HepG2 (cell line): ENCODE measurements at regions not wholly inside any gene's neighbourhood (a gene's known extent, or its start where the extent isn't known, plus 50 kb on each side); places are given as distances from the start of the nearest gene placed in this dataset.

Source experiments
- ATAC-seq: fragments of 200-7000 bp; cut with Tn5 transposase; 3 replicates; pipeline ENCODE4 v1.9.1; 2020; ENCODE audit warnings: mild to moderate bottlenecking, moderate library complexity
- BruUV-seq: library from RNA; stranded (reverse); fragments of 400-500 nt; replicated peaks from 2 replicates; lab custom pipeline; 2021; lab: Mats Ljungman, UMichigan
- CTCF ChIA-PET: fragments of 300-600 bp; formaldehyde crosslinking; extraction: SDS; loops from one replicate; lab custom pipeline; 2021; ENCODE audit warnings: low total read pairs, inconsistent platforms, low intra/inter-chr PET ratio; lab: Yijun Ruan, JAX
- POLR2A ChIA-PET: fragments of 350-600 bp; sonication (Branson Sonifier 250); formaldehyde crosslinking; loops from one replicate; lab custom pipeline; 2020; ENCODE audit warnings: antibody characterized with exemption, inconsistent platforms; lab: Yijun Ruan, JAX
- DNase-seq: peaks from one replicate; pipeline ENCODE4 v3.0.0-alpha.2; 2015; ENCODE audit warnings: low spot score
- FAIRE-seq: peaks from 3 replicates; lab custom pipeline; 2011; peaks lifted over from hg19 to GRCh38; lab: Jason Lieb, UNC
- H2AFZ ChIP-seq: one replicate; pipeline ENCODE4 v1.6.1; 2011; ENCODE audit warnings: low read length, inconsistent platforms
- H3K27ac ChIP-seq: fragments of 300-600 bp; 3 replicates; pipeline ENCODE4 v1.8.0; 2011; ENCODE audit warnings: mixed run types, mild to moderate bottlenecking, mixed read lengths, low read length, inconsistent platforms; ENCODE audit not compliant: insufficient read depth; ENCODE audit errors: extremely low read length
- H3K27me3 ChIP-seq, 2 experiments: fragments of 200-600 bp in 1 of 2; 2 replicates in 1 of 2; 3 replicates in 1 of 2; pipeline versions ENCODE4 v1.6.0 to v1.8.0; 2011; ENCODE audit warnings: low read length in 2 of 2, mild to moderate bottlenecking in 2 of 2, moderate library complexity in 2 of 2, inconsistent platforms in 1 of 2; ENCODE audit not compliant: insufficient read depth in 2 of 2, control insufficient read depth in 1 of 2
- H3K36me3 ChIP-seq, 2 experiments: fragments of 200-600 bp in 1 of 2; replicated peaks in 1 of 2; 2 replicates in 1 of 2; 3 replicates in 1 of 2; pipeline versions ENCODE4 v1.5.1 to v1.8.0; 2011; ENCODE audit warnings: low read length in 2 of 2, inconsistent platforms in 1 of 2; ENCODE audit not compliant: insufficient read depth in 2 of 2, control insufficient read depth in 1 of 2
- H3K4me1 ChIP-seq: 2 replicates; pipeline ENCODE4 v1.5.1; 2012; ENCODE audit warnings: low read length, inconsistent platforms; ENCODE audit not compliant: insufficient read depth
- H3K4me2 ChIP-seq: 2 replicates; pipeline ENCODE4 v1.6.0; 2011; ENCODE audit warnings: low read depth, low read length, inconsistent platforms
- H3K4me3 ChIP-seq, 3 experiments: fragments of 200-600 bp in 1 of 3; sonication (generic), shearing (Covaris generic) in 1 of 3; replicated peaks in 1 of 3; 2 replicates each; pipeline ENCODE4 v1.5.1; 2011 to 2016; ENCODE audit warnings: low read length in 3 of 3, inconsistent platforms in 2 of 3, low read depth in 2 of 3, mild to moderate bottlenecking in 2 of 3, control low read depth in 1 of 3, mixed read lengths in 1 of 3; ENCODE audit not compliant: insufficient read depth in 1 of 3
- H3K79me2 ChIP-seq: one replicate; pipeline ENCODE4 v1.6.1; 2011; ENCODE audit warnings: low read length, inconsistent platforms; ENCODE audit not compliant: insufficient read depth
- H3K9ac ChIP-seq: 2 replicates; pipeline ENCODE4 v1.6.0; 2011; ENCODE audit warnings: mild to moderate bottlenecking, low read depth, low read length, inconsistent platforms; ENCODE audit not compliant: insufficient read depth
- H3K9me3 ChIP-seq: 2 replicates; pipeline ENCODE4 v1.5.1; 2012; ENCODE audit warnings: mild to moderate bottlenecking, low read length
- H4K20me1 ChIP-seq: 2 replicates; pipeline ENCODE4 v1.6.0; 2011; ENCODE audit warnings: inconsistent platforms, mild to moderate bottlenecking, low read length, moderate library complexity; ENCODE audit not compliant: insufficient read depth
- CEBPB ChIP-seq: IDR thresholded peaks from 2 replicates; pipeline ENCODE4 v1.6.1; 2011; ENCODE audit warnings: low read depth, low read length, improper control_type of control experiment, borderline replicate concordance
- FOXK1 ChIP-seq: sonication (generic); formaldehyde crosslinking; IDR thresholded peaks from 2 replicates; pipeline ENCODE4 v1.4.0; 2020; ENCODE audit warnings: low read depth, missing genetic modification reagents, borderline replicate concordance
- GZF1 ChIP-seq: sonication (generic); formaldehyde crosslinking; IDR thresholded peaks from 2 replicates; pipeline ENCODE4 v1.5.1; 2020; ENCODE audit warnings: mild to moderate bottlenecking, missing genetic modification reagents
- HMG20B ChIP-seq: conservative IDR thresholded peaks from 2 replicates; pipeline ENCODE4 v1.6.1; 2016; ENCODE audit warnings: missing genetic modification reagents, missing compliant biosample characterization
- NCOA2 ChIP-seq: sonication (generic); formaldehyde crosslinking; IDR thresholded peaks from 2 replicates; pipeline ENCODE4 v1.8.0; 2022; ENCODE audit warnings: inconsistent platforms
- PAF1 ChIP-seq: IDR thresholded peaks from 2 replicates; pipeline ENCODE4 v1.6.1; 2016; ENCODE audit warnings: missing genetic modification reagents, missing compliant biosample characterization
- RNF2 ChIP-seq: fragments of 450-650 bp; conservative IDR thresholded peaks from 2 replicates; pipeline ENCODE4 v1.6.1; 2016; ENCODE audit warnings: low read depth
- ZBTB4 ChIP-seq: sonication (generic); formaldehyde crosslinking; IDR thresholded peaks from 2 replicates; pipeline ENCODE4 v1.4.0; 2020; ENCODE audit warnings: missing genetic modification reagents, mild to moderate bottlenecking, borderline replicate concordance
- ZC3H4 ChIP-seq: sonication (generic); formaldehyde crosslinking; IDR thresholded peaks from 2 replicates; pipeline ENCODE4 v1.4.0; 2020; ENCODE audit warnings: missing genetic modification reagents, borderline replicate concordance
- ZNF101 ChIP-seq: sonication (generic); formaldehyde crosslinking; IDR thresholded peaks from 2 replicates; pipeline ENCODE4 v1.4.0; 2020; ENCODE audit warnings: mild to moderate bottlenecking, low read depth, missing genetic modification reagents, borderline replicate concordance
- ZNF160 ChIP-seq: sonication (generic); formaldehyde crosslinking; IDR thresholded peaks from 2 replicates; pipeline ENCODE4 v1.8.0; 2022; ENCODE audit warnings: mild to moderate bottlenecking, inconsistent platforms, missing genetic modification reagents
- ZNF335 ChIP-seq: sonication (generic); formaldehyde crosslinking; IDR thresholded peaks from 2 replicates; pipeline ENCODE4 v1.4.0; 2020; ENCODE audit warnings: missing genetic modification reagents
- ZNF44 ChIP-seq: sonication (generic); formaldehyde crosslinking; IDR thresholded peaks from 2 replicates; pipeline ENCODE4 v1.5.1; 2020; ENCODE audit warnings: mild to moderate bottlenecking, missing genetic modification reagents
- ZNF704 ChIP-seq: sonication (generic); formaldehyde crosslinking; IDR thresholded peaks from 2 replicates; pipeline ENCODE4 v1.8.1; 2023; ENCODE audit warnings: mild to moderate bottlenecking, inconsistent platforms, moderate library complexity, missing genetic modification reagents, borderline replicate concordance
- WGBS: methylation state at CpG from one replicate; pipeline ENCODE4 v1.1.6; 2017; ENCODE audit warnings: low lambda C conversion rate; 5-methylcytosine and 5-hydroxymethylcytosine counted together
- in situ Hi-C: cut with HindIII; loops from 2 replicates; pipeline ENCODE4 v1.10.0; 2017; ENCODE audit warnings: low pct_unique_long_range_greater_than_20kb; ENCODE audit not compliant: extremely low pct_ligation_motif_present
- intact Hi-C: fragments of 100-400 bp; cut with micrococcal nuclease; formaldehyde crosslinking; loops from one replicate; pipeline ENCODE4 v1.10.0; 2022; ENCODE audit not compliant: unreplicated experiment
- TF ChIP-seq, protein P1 (sequence below): sonication (generic); formaldehyde crosslinking; IDR thresholded peaks from 2 replicates; pipeline ENCODE4 v1.5.1; 2020; ENCODE audit warnings: missing genetic modification reagents, mild to moderate bottlenecking, borderline replicate concordance
- TF ChIP-seq, protein P2 (sequence below): IDR thresholded peaks from 2 replicates; pipeline ENCODE4 v1.6.1; 2016
- TF ChIP-seq, protein P3 (sequence below): sonication (generic); formaldehyde crosslinking; IDR thresholded peaks from 2 replicates; pipeline ENCODE4 v1.5.1; 2020; ENCODE audit warnings: missing genetic modification reagents, mild to moderate bottlenecking, borderline replicate concordance

DNA sequence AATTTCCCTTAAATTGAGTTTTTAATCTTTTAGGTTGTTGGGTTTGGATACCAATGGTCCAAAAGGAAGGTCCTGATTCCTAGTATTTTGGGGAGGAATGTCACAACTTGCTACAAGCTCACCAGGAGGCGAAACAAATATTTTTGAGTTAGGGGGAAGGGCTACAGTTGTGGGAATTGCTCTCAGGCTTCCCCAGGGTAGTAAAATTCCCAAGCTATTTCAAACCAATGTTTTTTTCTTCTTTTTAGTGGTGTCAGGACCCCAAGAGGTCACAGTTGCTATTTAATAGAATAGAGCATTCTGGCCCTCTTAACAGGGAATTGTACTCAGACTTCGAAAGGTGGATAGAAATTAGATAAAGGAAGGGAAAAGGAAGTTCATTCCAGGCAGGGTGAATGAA lies 68.5 kb upstream of the ST3GAL5 start:
- H3K79me2 ChIP-seq, result no peaks in the 10 kb centered on the region
- H3K27me3 ChIP-seq, result no peaks in the 10 kb centered on the region; a peak in 1 of 5 replicates
- intact Hi-C loops (loop anchor here (5.0 kb wide), 1 partner anchor 450 kb away; no protein-coding TSS in a partner anchor), in situ Hi-C loops (no loop called here)
- peaks cover 35% of the 10 kb centered on the region for H3K4me1 ChIP-seq
- no peak for ATAC-seq
- TF ChIP-seq, protein P1, sequence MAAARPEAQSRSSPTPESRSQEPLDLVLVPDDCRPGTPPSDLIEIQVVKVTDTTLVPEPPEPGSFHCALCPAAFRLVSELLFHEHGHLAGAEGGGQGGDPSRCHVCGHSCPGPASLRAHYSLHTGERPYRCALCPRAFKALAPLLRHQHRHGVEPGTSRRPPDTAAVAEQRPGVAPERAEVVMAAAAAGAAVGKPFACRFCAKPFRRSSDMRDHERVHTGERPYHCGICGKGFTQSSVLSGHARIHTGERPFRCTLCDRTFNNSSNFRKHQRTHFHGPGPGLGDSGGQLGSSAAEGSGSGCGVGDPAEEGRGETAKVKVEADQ (CRISPR knock-in tag), result no peak
- TF ChIP-seq ZNF101 (CRISPR knock-in tag), result no peak
- no peak for TF ChIP-seq ZNF44 (CRISPR knock-in tag)
- TF ChIP-seq, protein P2, sequence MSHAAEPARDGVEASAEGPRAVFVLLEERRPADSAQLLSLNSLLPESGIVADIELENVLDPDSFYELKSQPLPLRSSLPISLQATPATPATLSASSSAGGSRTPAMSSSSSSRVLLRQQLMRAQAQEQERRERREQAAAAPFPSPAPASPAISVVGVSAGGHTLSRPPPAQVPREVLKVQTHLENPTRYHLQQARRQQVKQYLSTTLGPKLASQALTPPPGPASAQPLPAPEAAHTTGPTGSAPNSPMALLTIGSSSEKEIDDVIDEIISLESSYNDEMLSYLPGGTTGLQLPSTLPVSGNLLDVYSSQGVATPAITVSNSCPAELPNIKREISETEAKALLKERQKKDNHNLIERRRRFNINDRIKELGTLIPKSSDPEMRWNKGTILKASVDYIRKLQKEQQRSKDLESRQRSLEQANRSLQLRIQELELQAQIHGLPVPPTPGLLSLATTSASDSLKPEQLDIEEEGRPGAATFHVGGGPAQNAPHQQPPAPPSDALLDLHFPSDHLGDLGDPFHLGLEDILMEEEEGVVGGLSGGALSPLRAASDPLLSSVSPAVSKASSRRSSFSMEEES (CRISPR knock-in tag), result no peak
- TF ChIP-seq HMG20B (CRISPR knock-in tag), result no peak
- no peak for TF ChIP-seq ZNF335 (CRISPR knock-in tag)
- TF ChIP-seq, protein P3, sequence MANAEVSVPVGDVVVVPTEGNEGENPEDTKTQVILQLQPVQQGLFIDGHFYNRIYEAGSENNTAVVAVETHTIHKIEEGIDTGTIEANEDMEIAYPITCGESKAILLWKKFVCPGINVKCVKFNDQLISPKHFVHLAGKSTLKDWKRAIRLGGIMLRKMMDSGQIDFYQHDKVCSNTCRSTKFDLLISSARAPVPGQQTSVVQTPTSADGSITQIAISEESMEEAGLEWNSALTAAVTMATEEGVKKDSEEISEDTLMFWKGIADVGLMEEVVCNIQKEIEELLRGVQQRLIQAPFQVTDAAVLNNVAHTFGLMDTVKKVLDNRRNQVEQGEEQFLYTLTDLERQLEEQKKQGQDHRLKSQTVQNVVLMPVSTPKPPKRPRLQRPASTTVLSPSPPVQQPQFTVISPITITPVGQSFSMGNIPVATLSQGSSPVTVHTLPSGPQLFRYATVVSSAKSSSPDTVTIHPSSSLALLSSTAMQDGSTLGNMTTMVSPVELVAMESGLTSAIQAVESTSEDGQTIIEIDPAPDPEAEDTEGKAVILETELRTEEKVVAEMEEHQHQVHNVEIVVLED (CRISPR knock-in tag), result no peak
- TF ChIP-seq FOXK1 (CRISPR knock-in tag), result no peak
- TF ChIP-seq PAF1 (CRISPR knock-in tag), result no peak
- TF ChIP-seq RNF2, result no peak
- TF ChIP-seq NCOA2, result no peak
- TF ChIP-seq CEBPB, result no peak
- no peak for TF ChIP-seq ZNF704 (CRISPR knock-in tag)
- TF ChIP-seq ZBTB4 (CRISPR knock-in tag), result no peak
- TF ChIP-seq GZF1, result no peak
- no peak for TF ChIP-seq ZNF160 (CRISPR knock-in tag)
- TF ChIP-seq ZC3H4, result no peak
- no peaks in the 10 kb centered on the region; the same call in 1 of the 2 replicates for H3K9me3 ChIP-seq
- no TSS peak for BruUV-seq
- CTCF ChIA-PET, result no interaction called here
- no peaks in the 10 kb centered on the region for H3K36me3 ChIP-seq
- no peak overlapping the region for H3K4me3 ChIP-seq
- H4K20me1 ChIP-seq, result no peaks in the 10 kb centered on the region
- H3K4me2 ChIP-seq, result no peak overlapping the region
- no peak overlapping the region for H3K27ac ChIP-seq
- no peak overlapping the region for H3K9ac ChIP-seq
- H2AFZ ChIP-seq, result no peak overlapping the region
- no peak for FAIRE-seq
- DNase-seq, result no peak
- WGBS, result 73% methylated on average over 2 of the region's 2 CpGs
- POLR2A ChIA-PET, result no interaction called here
